ENCODE measurements at regions not wholly inside any gene's neighbourhood (a gene's known extent, or its start where the extent isn't known, plus 50 kb on each side); places are given as distances from the start of the nearest gene placed in this dataset.

- Histone ChIP-seq H3K4me3 (no peak overlapping the region), H3K27me3 (no peaks in the 10 kb centered on the region), H3K27ac (no peak overlapping the region), H3K36me3 (no peaks in the 10 kb centered on the region), H3K9me3 (no peaks in the 10 kb centered on the region), H3K4me1 (no peaks in the 10 kb centered on the region)
- no peak for TF ChIP-seq POLR2A (IDR thresholded peaks at IDR 0.05)
- no peak for TF ChIP-seq CTCF (IDR thresholded peaks at IDR 0.05)
- no peak for DNase-seq
- intact Hi-C loops (cut with DNase I; ENCODE audit: low total_unique reads): no loop called here
Observed at GRCh38 chr11:134576721-134577171, 164.7 kb upstream of the B3GAT1 start.

GRCh38 chr11:134576286-134576685 is 164.2 kb upstream of the B3GAT1 start:
- H3K27me3 ChIP-seq: no peaks in the 10 kb centered on the region
- intact Hi-C loops (cut with DNase I; ENCODE audit: low total_unique reads): no loop called here
- TF ChIP-seq CTCF (IDR thresholded peaks at IDR 0.05) (no peak), POLR2A (IDR thresholded peaks at IDR 0.05) (no peak)
- no peaks in the 10 kb centered on the region for H3K4me1 ChIP-seq
- no peaks in the 10 kb centered on the region for H3K9me3 ChIP-seq
- no peaks in the 10 kb centered on the region for H3K36me3 ChIP-seq
- H3K27ac ChIP-seq: no peak overlapping the region
- no peak overlapping the region for H3K4me3 ChIP-seq
- DNase-seq: no peak

- Histone ChIP-seq H3K9me3 (no peaks in the 10 kb centered on the region), H3K4me3 (no peak overlapping the region), H3K4me1 (no peaks in the 10 kb centered on the region), H3K27ac (no peak overlapping the region), H3K27me3 (no peaks in the 10 kb centered on the region), H3K36me3 (no peaks in the 10 kb centered on the region)
- intact Hi-C loops (cut with DNase I; ENCODE audit: low total_unique reads): no loop called here
- DNase-seq: no peak
- no peak for TF ChIP-seq POLR2A (IDR thresholded peaks at IDR 0.05)
- no peak for TF ChIP-seq CTCF (IDR thresholded peaks at IDR 0.05)
Observed at GRCh38 chr11:134575504-134576230, 163.6 kb upstream of the B3GAT1 start.

GRCh38 chr11:134574947-134575346 is 162.9 kb upstream of the B3GAT1 start:
- H3K27me3 ChIP-seq: no peaks in the 10 kb centered on the region
- intact Hi-C loops (cut with DNase I; ENCODE audit: low total_unique reads): no loop called here
- H3K9me3 ChIP-seq: no peaks in the 10 kb centered on the region
- H3K27ac ChIP-seq: no peak overlapping the region
- no peaks in the 10 kb centered on the region for H3K4me1 ChIP-seq
- no peak for TF ChIP-seq CTCF (IDR thresholded peaks at IDR 0.05)
- no peak for TF ChIP-seq POLR2A (IDR thresholded peaks at IDR 0.05)
- DNase-seq: no peak
- no peak overlapping the region for H3K4me3 ChIP-seq
- H3K36me3 ChIP-seq: no peaks in the 10 kb centered on the region

GRCh38 chr11:134574425-134574824 is 162.4 kb upstream of the B3GAT1 start:
- intact Hi-C loops (cut with DNase I; ENCODE audit: low total_unique reads): no loop called here
- no peaks in the 10 kb centered on the region for H3K4me1 ChIP-seq
- no peaks in the 10 kb centered on the region for H3K27me3 ChIP-seq
- H3K4me3 ChIP-seq: no peak overlapping the region
- H3K9me3 ChIP-seq: no peaks in the 10 kb centered on the region
- TF ChIP-seq POLR2A (IDR thresholded peaks at IDR 0.05) (no peak), CTCF (IDR thresholded peaks at IDR 0.05) (no peak)
- no peak for DNase-seq
- H3K36me3 ChIP-seq: no peaks in the 10 kb centered on the region
- H3K27ac ChIP-seq: no peak overlapping the region

Measured in uterus (tissue), 3 donors.